ENCODE measurements at regions not wholly inside any gene's neighbourhood (a gene's known extent, or its start where the extent isn't known, plus 50 kb on each side); places are given as distances from the start of the nearest gene placed in this dataset.

GRCh38 chr14:54138354-54139038 is 181.9 kb upstream of the BMP4 start:
- no peak for TF ChIP-seq CTCF (IDR thresholded peaks at IDR 0.05)
- TF ChIP-seq POLR2A (IDR thresholded peaks at IDR 0.05): no peak
- no peak for TF ChIP-seq POLR2AphosphoS5 (IDR thresholded peaks at IDR 0.05)
